ENCODE measurements at regions not wholly inside any gene's neighbourhood (a gene's known extent, or its start where the extent isn't known, plus 50 kb on each side); places are given as distances from the start of the nearest gene placed in this dataset.

DNA sequence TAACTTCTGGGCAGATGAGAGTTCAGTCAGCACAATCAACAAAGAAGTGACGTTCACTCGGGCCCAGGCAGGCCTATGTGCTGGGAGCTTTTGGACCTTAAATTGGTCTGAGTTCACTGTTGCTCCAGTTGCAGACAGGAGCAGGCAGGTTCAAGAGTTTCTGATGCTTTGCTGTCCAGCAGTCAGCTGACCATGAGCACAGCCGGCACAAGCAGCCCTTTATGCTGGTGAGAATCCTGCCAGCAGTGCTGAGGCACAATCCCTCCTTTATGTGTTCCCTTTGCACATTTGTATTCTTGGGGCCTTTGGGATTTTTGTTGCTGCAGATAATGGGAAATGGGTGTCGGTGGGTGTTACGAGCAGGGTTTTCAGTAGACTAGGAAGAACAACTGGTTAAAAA, 81.2 kb upstream of the GOLGA8J start:
- TF ChIP-seq, protein P1, sequence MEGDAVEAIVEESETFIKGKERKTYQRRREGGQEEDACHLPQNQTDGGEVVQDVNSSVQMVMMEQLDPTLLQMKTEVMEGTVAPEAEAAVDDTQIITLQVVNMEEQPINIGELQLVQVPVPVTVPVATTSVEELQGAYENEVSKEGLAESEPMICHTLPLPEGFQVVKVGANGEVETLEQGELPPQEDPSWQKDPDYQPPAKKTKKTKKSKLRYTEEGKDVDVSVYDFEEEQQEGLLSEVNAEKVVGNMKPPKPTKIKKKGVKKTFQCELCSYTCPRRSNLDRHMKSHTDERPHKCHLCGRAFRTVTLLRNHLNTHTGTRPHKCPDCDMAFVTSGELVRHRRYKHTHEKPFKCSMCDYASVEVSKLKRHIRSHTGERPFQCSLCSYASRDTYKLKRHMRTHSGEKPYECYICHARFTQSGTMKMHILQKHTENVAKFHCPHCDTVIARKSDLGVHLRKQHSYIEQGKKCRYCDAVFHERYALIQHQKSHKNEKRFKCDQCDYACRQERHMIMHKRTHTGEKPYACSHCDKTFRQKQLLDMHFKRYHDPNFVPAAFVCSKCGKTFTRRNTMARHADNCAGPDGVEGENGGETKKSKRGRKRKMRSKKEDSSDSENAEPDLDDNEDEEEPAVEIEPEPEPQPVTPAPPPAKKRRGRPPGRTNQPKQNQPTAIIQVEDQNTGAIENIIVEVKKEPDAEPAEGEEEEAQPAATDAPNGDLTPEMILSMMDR (IDR thresholded peaks at IDR 0.05), result no peak
- TF ChIP-seq POLR2A (IDR thresholded peaks at IDR 0.05), result no peak
